Suprapubic skin (tissue), 4 donors: ENCODE measurements at regions not wholly inside any gene's neighbourhood (a gene's known extent, or its start where the extent isn't known, plus 50 kb on each side); places are given as distances from the start of the nearest gene placed in this dataset.

Experiments
- EP300 ChIP-seq: sonication (generic); formaldehyde crosslinking; IDR thresholded peaks from one replicate; pipeline ENCODE4 v1.6.1; 2017; ENCODE audit warnings: antibody characterized with exemption
- POLR2A ChIP-seq, 2 donors: fragments of 450-650 bp; IDR thresholded peaks; one replicate each; pipeline ENCODE4 v1.6.1; 2017; ENCODE audit warnings: antibody characterized with exemption in 2 of 2, mild to moderate bottlenecking in 2 of 2, moderate library complexity in 2 of 2
- POLR2AphosphoS5 ChIP-seq, 3 donors: sonication (generic); formaldehyde crosslinking; IDR thresholded peaks; one replicate each; pipeline ENCODE4 v1.6.1; 2017; ENCODE audit warnings: antibody characterized with exemption in 3 of 3
- TF ChIP-seq, protein P1 (sequence below), 2 donors: fragments of 200-600 bp in 1 of 2; fragments of 450-650 bp in 1 of 2; sonication (generic) in 1 of 2; IDR thresholded peaks; one replicate each; pipeline ENCODE4 v1.5.1; 2016 to 2019; ENCODE audit warnings: antibody characterized with exemption in 2 of 2, mild to moderate bottlenecking in 1 of 2, moderate library complexity in 1 of 2

DNA sequence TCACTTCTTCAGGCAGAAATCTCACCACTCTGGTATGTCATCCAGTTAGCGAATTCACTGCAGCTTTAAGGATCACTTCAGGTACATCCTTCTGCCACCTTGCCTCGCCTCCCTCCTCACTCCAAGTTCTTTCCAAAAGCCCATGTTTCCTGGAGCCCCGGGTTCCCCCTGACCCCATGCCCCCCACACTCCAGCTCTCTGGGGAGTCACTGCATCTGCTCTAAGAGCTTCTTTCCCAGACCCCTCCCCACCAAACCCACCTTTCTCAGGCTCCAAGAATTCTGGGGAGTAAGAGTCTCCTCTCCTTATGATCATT is 969.5 kb upstream of the ZNF722 start:
- TF ChIP-seq, protein P1, sequence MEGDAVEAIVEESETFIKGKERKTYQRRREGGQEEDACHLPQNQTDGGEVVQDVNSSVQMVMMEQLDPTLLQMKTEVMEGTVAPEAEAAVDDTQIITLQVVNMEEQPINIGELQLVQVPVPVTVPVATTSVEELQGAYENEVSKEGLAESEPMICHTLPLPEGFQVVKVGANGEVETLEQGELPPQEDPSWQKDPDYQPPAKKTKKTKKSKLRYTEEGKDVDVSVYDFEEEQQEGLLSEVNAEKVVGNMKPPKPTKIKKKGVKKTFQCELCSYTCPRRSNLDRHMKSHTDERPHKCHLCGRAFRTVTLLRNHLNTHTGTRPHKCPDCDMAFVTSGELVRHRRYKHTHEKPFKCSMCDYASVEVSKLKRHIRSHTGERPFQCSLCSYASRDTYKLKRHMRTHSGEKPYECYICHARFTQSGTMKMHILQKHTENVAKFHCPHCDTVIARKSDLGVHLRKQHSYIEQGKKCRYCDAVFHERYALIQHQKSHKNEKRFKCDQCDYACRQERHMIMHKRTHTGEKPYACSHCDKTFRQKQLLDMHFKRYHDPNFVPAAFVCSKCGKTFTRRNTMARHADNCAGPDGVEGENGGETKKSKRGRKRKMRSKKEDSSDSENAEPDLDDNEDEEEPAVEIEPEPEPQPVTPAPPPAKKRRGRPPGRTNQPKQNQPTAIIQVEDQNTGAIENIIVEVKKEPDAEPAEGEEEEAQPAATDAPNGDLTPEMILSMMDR (IDR thresholded peaks at IDR 0.05): no peak
- no peak for TF ChIP-seq EP300
- no peak for TF ChIP-seq POLR2A (IDR thresholded peaks at IDR 0.05)
- no peak for TF ChIP-seq POLR2AphosphoS5 (IDR thresholded peaks at IDR 0.05)
